Right atrium auricular region (tissue), 2 donors: ENCODE measurements at regions not wholly inside any gene's neighbourhood (a gene's known extent, or its start where the extent isn't known, plus 50 kb on each side); places are given as distances from the start of the nearest gene placed in this dataset.

ENCODE experiments used
- DNase-seq: peaks from one replicate; pipeline ENCODE4 v3.0.0-alpha.2; 2019; ENCODE audit warnings: low spot score
- H3K27ac ChIP-seq, 2 donors: fragments of 200-600 bp; sonication (generic); 1 replicate in 1 of 2; 2 replicates in 1 of 2; pipeline ENCODE4 v1.5.1; 2016 to 2019
- H3K27me3 ChIP-seq, 2 donors: fragments of 200-600 bp; sonication (generic); one replicate each; pipeline versions ENCODE4 v1.5.1 to v1.6.0; 2017 to 2019
- H3K36me3 ChIP-seq: fragments of 200-600 bp; sonication (generic); one replicate; pipeline ENCODE4 v1.5.1; 2016
- H3K4me1 ChIP-seq, 2 donors: fragments of 200-600 bp; sonication (generic); one replicate each; pipeline versions ENCODE4 v1.5.1 to v1.6.0; 2017 to 2019
- H3K4me3 ChIP-seq, 2 donors: fragments of 200-600 bp; sonication (generic); 1 replicate in 1 of 2; 2 replicates in 1 of 2; pipeline ENCODE4 v1.5.1; 2017 to 2019; ENCODE audit warnings: mild to moderate bottlenecking in 1 of 2, moderate library complexity in 1 of 2
- H3K9me3 ChIP-seq, 2 donors: fragments of 200-600 bp; sonication (generic); one replicate each; pipeline ENCODE4 v1.5.1; 2019
- CTCF ChIP-seq, 2 donors: fragments of 200-600 bp; sonication (generic); IDR thresholded peaks; one replicate each; pipeline ENCODE4 v1.5.1; 2019; ENCODE audit warnings: antibody characterized with exemption in 2 of 2

- TF ChIP-seq CTCF (IDR thresholded peaks at IDR 0.05), result no peak
- H3K4me3 ChIP-seq, result no peak overlapping the region
- no peaks in the 10 kb centered on the region for H3K4me1 ChIP-seq
- no peak overlapping the region for H3K27ac ChIP-seq
- peaks cover 0 to 8% of the 10 kb centered on the region in 2 donors for H3K9me3 ChIP-seq
- no peaks in the 10 kb centered on the region for H3K27me3 ChIP-seq
- no peaks in the 10 kb centered on the region for H3K36me3 ChIP-seq
- no peak for DNase-seq
Measured at GRCh38 chr6:117022774-117023173, 145.7 kb downstream of the RFX6 start.

GRCh38 chr6:117025310-117025709, 148.3 kb downstream of the RFX6 start:
- no peak overlapping the region for H3K4me3 ChIP-seq
- no peak for DNase-seq
- H3K27ac ChIP-seq, result no peak overlapping the region
- no peaks in the 10 kb centered on the region for H3K36me3 ChIP-seq
- H3K4me1 ChIP-seq, result no peaks in the 10 kb centered on the region
- no peak for TF ChIP-seq CTCF (IDR thresholded peaks at IDR 0.05)
- no peaks in the 10 kb centered on the region for H3K27me3 ChIP-seq
- H3K9me3 ChIP-seq, result no peaks in the 10 kb centered on the region

GRCh38 chr6:117028256-117028655, 151.2 kb downstream of the RFX6 start:
- Histone ChIP-seq H3K27ac (no peak overlapping the region), H3K4me1 (no peaks in the 10 kb centered on the region), H3K9me3 (no peaks in the 10 kb centered on the region), H3K36me3 (no peaks in the 10 kb centered on the region), H3K27me3 (no peaks in the 10 kb centered on the region), H3K4me3 (no peak overlapping the region)
- TF ChIP-seq CTCF (IDR thresholded peaks at IDR 0.05), result no peak
- DNase-seq, result no peak

GRCh38 chr6:117034547-117034946, 157.5 kb downstream of the RFX6 start:
- no peak for TF ChIP-seq CTCF (IDR thresholded peaks at IDR 0.05)
- Histone ChIP-seq H3K4me3 (no peak overlapping the region), H3K4me1 (no peaks in the 10 kb centered on the region), H3K27me3 (no peaks in the 10 kb centered on the region), H3K36me3 (no peaks in the 10 kb centered on the region), H3K9me3 (no peaks in the 10 kb centered on the region), H3K27ac (no peak overlapping the region)
- no peak for DNase-seq

- no peak overlapping the region for H3K27ac ChIP-seq
Measured at GRCh38 chr6:117034971-117035370, 157.9 kb downstream of the RFX6 start.

More at GRCh38 chr6:117034971-117035370, 157.9 kb downstream of the RFX6 start:
- no peaks in the 10 kb centered on the region for H3K9me3 ChIP-seq
- H3K4me1 ChIP-seq, result no peaks in the 10 kb centered on the region
- H3K4me3 ChIP-seq, result no peak overlapping the region
- no peak for TF ChIP-seq CTCF (IDR thresholded peaks at IDR 0.05)
- no peak for DNase-seq
- no peaks in the 10 kb centered on the region for H3K27me3 ChIP-seq
- no peaks in the 10 kb centered on the region for H3K36me3 ChIP-seq
